Liver (tissue), 2 donors: ENCODE measurements at regions not wholly inside any gene's neighbourhood (a gene's known extent, or its start where the extent isn't known, plus 50 kb on each side); places are given as distances from the start of the nearest gene placed in this dataset.

Experiments used
- JUND ChIP-seq, 2 donors: IDR thresholded peaks; 2 replicates each; pipeline ENCODE4 v1.6.1; 2016; ENCODE audit warnings: antibody characterized with exemption in 2 of 2
- RAD21 ChIP-seq, 2 donors: IDR thresholded peaks; 2 replicates each; pipeline ENCODE4 v1.6.1; 2016; ENCODE audit warnings: antibody characterized with exemption in 2 of 2, mild to moderate bottlenecking in 2 of 2
- TF ChIP-seq, protein P1 (sequence below): IDR thresholded peaks from 2 replicates; pipeline ENCODE4 v1.6.1; 2016; ENCODE audit warnings: antibody characterized with exemption
- donor health status: healthy.

DNA sequence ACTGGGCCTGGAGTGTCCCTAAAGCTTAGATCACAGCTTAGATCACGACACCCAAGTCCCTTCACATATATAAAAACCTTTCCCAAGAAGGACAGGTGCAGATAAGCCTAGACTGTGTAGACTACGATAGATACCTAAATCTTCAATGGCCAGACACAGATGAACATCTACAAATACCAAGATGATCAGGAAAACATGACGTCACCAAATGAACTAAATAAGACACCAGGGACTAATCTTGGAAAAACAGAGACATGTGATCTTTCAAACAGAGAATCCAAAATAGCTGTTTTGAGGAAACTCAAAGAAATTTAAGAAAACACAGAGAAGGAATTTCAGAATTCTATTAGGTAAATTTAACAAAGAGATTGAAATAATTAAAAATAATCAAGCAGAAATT, 1082.6 kb upstream of the PHF14 start:
- no peak for TF ChIP-seq RAD21 (IDR thresholded peaks at IDR 0.05)
- TF ChIP-seq JUND (IDR thresholded peaks at IDR 0.05): no peak
- TF ChIP-seq, protein P1, sequence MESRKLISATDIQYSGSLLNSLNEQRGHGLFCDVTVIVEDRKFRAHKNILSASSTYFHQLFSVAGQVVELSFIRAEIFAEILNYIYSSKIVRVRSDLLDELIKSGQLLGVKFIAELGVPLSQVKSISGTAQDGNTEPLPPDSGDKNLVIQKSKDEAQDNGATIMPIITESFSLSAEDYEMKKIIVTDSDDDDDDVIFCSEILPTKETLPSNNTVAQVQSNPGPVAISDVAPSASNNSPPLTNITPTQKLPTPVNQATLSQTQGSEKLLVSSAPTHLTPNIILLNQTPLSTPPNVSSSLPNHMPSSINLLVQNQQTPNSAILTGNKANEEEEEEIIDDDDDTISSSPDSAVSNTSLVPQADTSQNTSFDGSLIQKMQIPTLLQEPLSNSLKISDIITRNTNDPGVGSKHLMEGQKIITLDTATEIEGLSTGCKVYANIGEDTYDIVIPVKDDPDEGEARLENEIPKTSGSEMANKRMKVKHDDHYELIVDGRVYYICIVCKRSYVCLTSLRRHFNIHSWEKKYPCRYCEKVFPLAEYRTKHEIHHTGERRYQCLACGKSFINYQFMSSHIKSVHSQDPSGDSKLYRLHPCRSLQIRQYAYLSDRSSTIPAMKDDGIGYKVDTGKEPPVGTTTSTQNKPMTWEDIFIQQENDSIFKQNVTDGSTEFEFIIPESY: no peak
